GM12875 (cell line): ENCODE measurements at regions not wholly inside any gene's neighbourhood (a gene's known extent, or its start where the extent isn't known, plus 50 kb on each side); places are given as distances from the start of the nearest gene placed in this dataset.

ENCODE experiments used
- H3K4me3 ChIP-seq: one replicate; pipeline ENCODE4 v1.5.1; 2011; ENCODE audit warnings: low read depth, low read length, control low read depth
- CTCF ChIP-seq: IDR thresholded peaks from 2 replicates; pipeline ENCODE4 v1.5.1; 2011; ENCODE audit warnings: low read depth, mild to moderate bottlenecking, control low read depth, inconsistent platforms, low read length, moderate library complexity, borderline replicate concordance; ENCODE audit not compliant: insufficient read depth

DNA sequence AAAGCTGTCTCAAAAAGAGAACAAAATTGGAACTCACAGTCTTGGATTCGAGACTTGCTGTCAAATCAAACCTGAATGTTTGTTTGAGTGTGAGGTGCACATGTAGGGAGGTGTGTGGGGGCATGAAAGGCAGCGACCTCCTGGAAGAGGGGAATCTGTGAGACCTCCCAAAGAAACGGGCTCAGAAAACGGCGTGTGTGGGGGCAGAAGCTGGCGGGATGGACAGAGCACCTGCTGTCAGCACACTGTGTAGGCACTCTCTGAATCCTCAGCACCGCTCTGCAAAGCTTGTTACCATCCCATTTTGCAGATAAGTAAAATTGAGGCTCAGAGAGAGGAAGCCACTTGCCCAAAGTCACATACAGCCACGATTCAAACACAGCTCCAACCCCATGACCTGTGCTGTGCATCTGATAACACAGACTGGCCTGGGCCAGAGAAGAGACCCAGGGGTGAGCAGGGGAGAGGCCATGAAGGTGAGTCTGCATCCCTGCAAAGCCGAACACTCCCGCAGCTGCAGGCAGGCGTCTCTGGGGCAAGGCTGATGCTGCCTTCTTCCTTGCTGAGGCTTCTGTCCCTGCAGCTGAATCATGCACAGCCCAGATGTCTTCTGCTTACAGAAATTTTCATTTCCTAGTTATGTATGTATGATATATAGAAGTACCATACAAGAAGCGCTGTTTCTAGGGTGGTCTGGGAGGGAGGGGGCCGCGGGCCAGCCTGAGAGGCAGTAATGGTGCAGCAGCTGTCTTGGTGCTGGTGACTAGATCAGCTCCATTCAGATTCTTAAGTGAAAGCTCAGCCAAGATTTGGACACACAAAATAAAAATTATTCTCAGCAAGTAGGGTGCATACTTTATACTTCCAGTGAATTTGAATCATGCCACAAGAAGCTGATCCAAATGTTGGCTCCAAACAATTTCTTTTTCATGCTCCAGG lies 67.3 kb upstream of the SHISAL1 start:
- no peak overlapping the region for H3K4me3 ChIP-seq

GRCh38 chr22:44378380-44378779 lies 65.6 kb upstream of the SHISAL1 start:
- TF ChIP-seq CTCF: no peak
- H3K4me3 ChIP-seq: no peak overlapping the region

More for the DNA sequence above, 67.3 kb upstream of the SHISAL1 start:
- TF ChIP-seq CTCF: no peak

- no peak overlapping the region for H3K4me3 ChIP-seq
- TF ChIP-seq CTCF: no peak
Measured at GRCh38 chr22:44375451-44375850, 62.7 kb upstream of the SHISAL1 start.

GRCh38 chr22:44373234-44373633 lies 60.5 kb upstream of the SHISAL1 start:
- no peak overlapping the region for H3K4me3 ChIP-seq
- no peak for TF ChIP-seq CTCF

GRCh38 chr22:44372611-44373010 lies 59.9 kb upstream of the SHISAL1 start:
- H3K4me3 ChIP-seq: no peak overlapping the region
- no peak for TF ChIP-seq CTCF

GRCh38 chr22:44371741-44372525 lies 59.2 kb upstream of the SHISAL1 start:
- H3K4me3 ChIP-seq: no peak overlapping the region
- TF ChIP-seq CTCF: no peak
